GM21526 (cell line): ENCODE measurements at regions not wholly inside any gene's neighbourhood (a gene's known extent, or its start where the extent isn't known, plus 50 kb on each side); places are given as distances from the start of the nearest gene placed in this dataset.
"Not testable (repeated sequence)": the region's sequence is repeated elsewhere in the genome, so short reads cannot be mapped to it uniquely, and the experiment has no call there.

Experiments
- ATAC-seq: cut with Tn5 transposase; IDR thresholded peaks from one replicate; pipeline ENCODE4 v1.9.1; 2021; ENCODE audit warnings: moderate library complexity; ENCODE audit not compliant: unreplicated experiment, low FRiP score

- ATAC-seq = no peak
These were observed 908.0 kb upstream of the ROBO1 start for GRCh38 chr3:80675790-80676189.

DNA sequence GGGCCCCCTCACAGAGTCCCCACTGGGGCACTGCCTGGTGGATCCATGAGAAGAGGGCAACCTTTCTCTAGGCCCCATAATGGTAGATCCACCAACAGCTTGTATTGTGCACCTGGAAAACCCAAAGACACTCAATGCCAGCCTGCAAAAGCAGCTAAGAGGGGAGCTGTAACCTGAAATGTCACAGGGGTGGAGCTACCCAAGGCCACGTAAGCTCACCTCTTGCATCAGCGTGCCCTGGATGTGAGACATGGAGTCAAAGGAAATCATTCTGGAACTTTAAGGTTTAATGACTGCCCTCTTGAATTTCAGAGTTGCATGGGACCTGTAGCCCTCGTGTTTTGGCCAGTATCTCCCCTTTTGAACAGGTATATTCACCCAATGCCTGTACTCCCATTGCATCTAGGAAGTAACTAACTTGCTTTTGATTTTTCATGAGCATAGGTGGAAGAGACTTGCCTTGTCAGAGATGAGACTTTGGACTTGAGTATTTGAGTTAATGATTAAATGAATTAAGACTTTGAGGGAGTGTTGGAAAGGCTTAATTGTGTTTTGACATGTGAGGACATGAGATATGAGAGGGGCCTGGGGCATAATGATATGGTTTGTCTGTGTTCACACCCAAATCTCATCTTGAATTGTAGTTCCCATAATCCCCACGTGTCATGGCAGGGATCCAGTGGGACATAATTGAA, 900.9 kb upstream of the ROBO1 start:
- no peak for ATAC-seq

- ATAC-seq = no peak
These were observed 900.3 kb upstream of the ROBO1 start for GRCh38 chr3:80668100-80668499.

GRCh38 chr3:80663426-80663825, 895.6 kb upstream of the ROBO1 start:
- no peak for ATAC-seq

GRCh38 chr3:80655216-80655615, 887.4 kb upstream of the ROBO1 start:
- ATAC-seq = no peak

DNA sequence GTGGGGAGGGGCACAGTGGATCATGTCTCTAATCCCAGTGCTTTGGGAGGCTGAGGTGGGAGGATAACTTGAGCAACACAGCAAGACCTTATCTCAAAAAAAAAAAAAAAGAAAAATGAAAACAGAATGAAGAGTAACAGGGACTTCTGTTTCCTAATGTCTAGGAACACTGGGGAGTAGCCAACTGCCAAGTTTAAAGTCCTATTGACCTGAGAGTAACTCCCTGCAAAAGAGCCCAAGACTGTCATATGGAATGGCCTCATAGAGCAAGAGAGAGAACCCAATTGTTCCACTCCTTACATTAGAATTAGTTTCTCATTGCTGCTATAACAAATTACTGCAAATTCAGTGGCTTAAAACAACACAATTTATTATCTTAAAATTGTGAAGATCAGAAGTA, 881.4 kb upstream of the ROBO1 start:
- ATAC-seq = no peak

GRCh38 chr3:80643421-80643820, 875.6 kb upstream of the ROBO1 start:
- no peak for ATAC-seq

DNA sequence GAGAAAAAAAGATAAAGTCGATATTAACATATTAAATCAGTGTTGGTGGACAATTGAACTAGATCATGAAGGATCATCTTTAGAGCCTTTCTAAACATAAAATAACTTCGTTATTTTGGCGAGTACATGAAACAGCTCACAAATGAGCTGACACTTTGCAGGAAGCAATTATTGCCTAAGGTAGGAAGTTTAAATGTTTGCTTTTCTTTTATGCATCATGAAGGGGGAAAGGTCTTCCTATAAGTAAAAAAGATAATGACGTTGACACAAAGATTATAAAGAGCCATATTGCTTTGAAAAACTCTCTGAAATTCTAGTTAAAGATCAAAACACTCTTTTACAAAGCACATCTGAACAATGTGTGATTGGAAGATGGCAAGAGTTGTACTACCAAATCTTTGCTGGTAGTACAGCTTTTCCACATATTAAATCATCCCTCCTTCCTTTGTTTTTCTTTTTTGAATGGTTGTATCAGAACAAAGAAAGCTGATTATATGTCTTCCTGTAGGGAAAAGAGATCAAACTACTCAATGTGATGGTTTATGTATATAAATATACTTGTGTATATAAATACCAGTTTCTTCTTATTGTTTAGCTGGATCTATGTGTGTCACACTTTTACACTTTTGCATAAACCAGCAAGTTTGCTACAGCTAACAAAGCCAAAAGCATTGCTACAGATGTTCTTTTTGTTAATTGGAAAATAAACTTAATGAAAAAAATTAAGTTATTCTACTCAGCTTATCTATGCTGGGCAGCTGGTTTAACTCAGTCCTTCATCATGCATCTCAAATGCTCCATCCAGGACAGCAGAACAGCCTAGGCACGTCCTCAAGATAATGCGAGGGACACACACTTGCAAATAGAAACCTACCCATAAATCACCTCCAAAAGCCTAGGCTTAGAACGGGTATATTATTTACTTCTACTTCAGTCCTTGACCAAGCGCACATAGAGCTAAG, 850.8 kb upstream of the ROBO1 start:
- no peak for ATAC-seq

- no peak for ATAC-seq
These were observed 844.6 kb upstream of the ROBO1 start for GRCh38 chr3:80612366-80612765.

DNA sequence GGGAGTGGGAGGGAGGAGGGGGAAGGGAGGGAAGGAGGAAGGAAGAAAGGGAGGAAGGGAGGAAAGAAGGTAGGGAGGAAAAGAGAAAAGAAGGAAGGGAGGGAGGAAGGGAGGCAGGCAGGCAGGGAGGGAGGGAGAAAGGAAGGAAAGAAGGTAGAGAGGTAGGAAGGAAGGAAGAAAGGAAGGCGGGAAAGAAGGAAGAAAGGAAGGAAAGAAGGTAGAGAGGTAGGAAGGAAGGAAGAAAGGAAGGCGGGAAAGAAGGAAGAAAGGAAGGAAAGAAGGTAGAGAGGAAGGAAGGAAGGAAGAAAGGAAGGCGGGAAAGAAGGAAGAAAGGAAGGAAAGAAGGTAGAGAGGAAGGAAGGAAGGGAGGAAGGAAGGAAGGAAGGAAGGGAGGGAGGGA, 840.3 kb upstream of the ROBO1 start:
- not testable (repeated sequence) for ATAC-seq

GRCh38 chr3:80606073-80606472, 838.3 kb upstream of the ROBO1 start:
- no peak for ATAC-seq

- no peak for ATAC-seq
These were observed 833.7 kb upstream of the ROBO1 start for GRCh38 chr3:80601479-80601878.

DNA sequence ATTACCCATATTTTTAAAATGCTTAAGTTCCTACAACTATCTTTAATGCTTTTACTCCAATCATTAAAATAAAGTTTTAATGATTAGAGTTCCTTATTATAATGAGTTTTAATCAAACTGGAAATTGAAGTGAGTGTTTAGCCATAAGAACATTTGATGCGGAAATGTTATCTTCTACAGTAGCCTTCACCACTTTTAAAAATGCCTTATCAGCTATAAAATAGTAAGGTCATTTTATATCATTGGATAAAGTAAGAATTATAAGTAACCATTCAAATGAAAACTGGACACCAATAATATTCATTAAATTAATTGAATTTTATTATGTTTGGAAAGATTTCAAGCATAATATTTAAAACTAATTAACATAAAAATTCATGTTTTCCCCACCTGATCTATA, 825.0 kb upstream of the ROBO1 start:
- no peak for ATAC-seq

GRCh38 chr3:80586338-80586737, 818.5 kb upstream of the ROBO1 start:
- no peak for ATAC-seq

- ATAC-seq = no peak
These were observed 812.3 kb upstream of the ROBO1 start for GRCh38 chr3:80580146-80580545.

GRCh38 chr3:80564391-80564790, 796.6 kb upstream of the ROBO1 start:
- no peak for ATAC-seq

DNA sequence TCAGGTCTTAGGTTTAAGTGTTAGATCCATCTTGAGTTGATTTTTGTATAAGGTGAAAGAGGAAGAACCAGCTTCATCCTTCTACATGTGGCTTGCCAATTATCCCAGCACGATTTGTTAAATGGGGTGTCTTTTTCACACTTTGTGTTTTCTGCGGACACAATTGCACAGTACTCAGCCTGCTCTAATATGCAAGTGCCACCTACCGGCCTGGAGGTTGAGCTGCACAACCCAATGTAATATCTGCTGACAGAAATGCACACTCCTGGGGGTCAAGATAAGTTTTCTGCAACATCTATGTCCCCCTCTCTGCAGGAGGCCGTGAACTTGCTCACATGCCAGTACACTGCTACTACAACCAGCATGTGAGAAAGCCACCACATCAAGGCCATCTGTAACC, 791.9 kb upstream of the ROBO1 start:
- ATAC-seq = no peak

DNA sequence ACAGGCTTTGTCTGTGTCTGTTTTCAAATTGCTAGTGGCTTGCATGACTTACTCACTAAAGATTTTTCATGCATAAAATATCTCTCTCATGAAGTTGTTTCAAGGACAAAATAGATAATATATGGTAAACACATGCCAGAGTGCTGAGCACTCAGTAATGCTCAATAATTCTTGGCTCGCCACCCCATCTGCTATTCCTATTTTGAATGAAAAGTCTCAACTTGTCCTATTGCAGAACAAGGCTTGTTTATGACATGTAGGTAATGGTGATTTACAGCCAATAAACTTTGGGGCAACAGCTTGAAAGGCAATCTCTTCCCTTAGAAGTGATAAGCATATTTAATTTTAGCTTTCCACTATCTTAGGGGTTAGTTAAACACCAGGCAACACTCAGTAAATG, 789.0 kb upstream of the ROBO1 start:
- no peak for ATAC-seq

- ATAC-seq = no peak
These were observed 786.5 kb upstream of the ROBO1 start for GRCh38 chr3:80554304-80554703.

GRCh38 chr3:80553211-80553610, 785.4 kb upstream of the ROBO1 start:
- no peak for ATAC-seq

DNA sequence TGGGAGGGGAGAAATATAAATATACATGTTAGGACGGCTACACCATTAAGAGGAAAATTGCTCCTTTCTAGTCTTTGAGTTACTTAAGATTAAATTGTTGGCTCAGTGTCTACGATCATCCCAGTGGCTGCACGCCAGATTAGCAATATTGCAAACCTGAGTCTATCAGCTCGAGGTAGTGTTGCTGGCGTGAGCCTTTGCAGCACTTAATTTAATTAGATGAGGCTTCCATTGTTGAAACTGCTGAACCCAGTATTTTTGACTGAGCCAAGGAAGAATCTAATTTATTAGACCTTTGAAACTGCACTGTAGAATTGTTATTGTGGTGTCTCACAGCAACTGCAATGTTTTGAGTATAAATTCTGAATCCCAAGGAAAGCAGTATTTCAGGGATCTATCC, 782.4 kb upstream of the ROBO1 start:
- ATAC-seq = no peak

- ATAC-seq = no peak
These were observed 781.4 kb upstream of the ROBO1 start for GRCh38 chr3:80549173-80549572.
